HepG2 (cell line): ENCODE measurements at regions not wholly inside any gene's neighbourhood (a gene's known extent, or its start where the extent isn't known, plus 50 kb on each side); places are given as distances from the start of the nearest gene placed in this dataset.

Source experiments
- ARID2 ChIP-seq: sonication (generic); formaldehyde crosslinking; IDR thresholded peaks from 2 replicates; pipeline ENCODE4 v1.8.1; 2022; ENCODE audit warnings: mild to moderate bottlenecking, missing genetic modification reagents, borderline replicate concordance
- FOXA3 ChIP-seq: IDR thresholded peaks from 2 replicates; pipeline ENCODE4 v1.6.1; 2016; ENCODE audit warnings: missing genetic modification reagents, missing compliant biosample characterization
- GTF2F1 ChIP-seq: fragments of 150-350 bp; IDR thresholded peaks from 2 replicates; pipeline ENCODE4 v1.6.1; 2014; ENCODE audit warnings: low read length
- HHEX ChIP-seq: IDR thresholded peaks from 2 replicates; pipeline ENCODE4 v1.6.1; 2016; ENCODE audit warnings: control low read depth
- JUND ChIP-seq: sonication (generic); formaldehyde crosslinking; IDR thresholded peaks from 2 replicates; pipeline ENCODE4 v1.8.0; 2022; ENCODE audit warnings: mild to moderate bottlenecking, missing genetic modification reagents
- PHF20 ChIP-seq: sonication (generic); formaldehyde crosslinking; IDR thresholded peaks from 2 replicates; pipeline ENCODE4 v1.5.0; 2020; ENCODE audit warnings: mild to moderate bottlenecking, missing genetic modification reagents
- THAP11 ChIP-seq: IDR thresholded peaks from 2 replicates; pipeline ENCODE4 v1.6.1; 2016; ENCODE audit warnings: missing biosample characterization, missing genetic modification reagents
- ZNF891 ChIP-seq: sonication (generic); formaldehyde crosslinking; IDR thresholded peaks from 2 replicates; pipeline ENCODE4 v1.5.0; 2020; ENCODE audit warnings: mild to moderate bottlenecking, missing genetic modification reagents
- TF ChIP-seq, protein P1 (sequence below): sonication (generic); formaldehyde crosslinking; IDR thresholded peaks from 2 replicates; pipeline ENCODE4 v1.9.0; 2021; ENCODE audit warnings: missing genetic modification reagents, borderline replicate concordance
- TF ChIP-seq, protein P2 (sequence below): sonication (generic); formaldehyde crosslinking; IDR thresholded peaks from 2 replicates; pipeline ENCODE4 v1.5.0; 2020; ENCODE audit warnings: mild to moderate bottlenecking, missing genetic modification reagents, moderate library complexity

DNA sequence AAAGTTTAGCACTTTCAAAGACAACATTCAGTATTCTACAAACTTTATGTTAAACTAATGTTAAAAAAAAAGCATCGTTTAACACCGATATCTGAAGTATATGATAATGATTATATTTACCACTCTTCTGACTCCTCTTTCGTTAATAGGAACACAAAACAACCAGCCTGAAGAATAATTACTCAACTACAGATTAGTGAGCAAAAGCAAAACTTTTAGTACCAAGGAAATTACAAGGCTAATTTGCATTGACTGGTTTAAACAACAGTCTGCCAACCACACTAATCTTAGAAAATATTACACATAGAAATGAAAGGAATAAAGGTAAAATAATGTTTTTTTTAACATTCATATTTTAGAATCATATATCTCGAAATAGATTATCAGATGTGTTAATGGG lies 500.7 kb downstream of the LMO4 start:
- TF ChIP-seq JUND (CRISPR knock-in tag) (no peak), THAP11 (CRISPR knock-in tag) (no peak), HHEX (CRISPR knock-in tag) (no peak), ARID2 (CRISPR knock-in tag) (no peak), FOXA3 (CRISPR knock-in tag) (no peak), PHF20 (CRISPR knock-in tag) (no peak), ZNF891 (no peak), GTF2F1 (no peak)
- TF ChIP-seq, protein P1, sequence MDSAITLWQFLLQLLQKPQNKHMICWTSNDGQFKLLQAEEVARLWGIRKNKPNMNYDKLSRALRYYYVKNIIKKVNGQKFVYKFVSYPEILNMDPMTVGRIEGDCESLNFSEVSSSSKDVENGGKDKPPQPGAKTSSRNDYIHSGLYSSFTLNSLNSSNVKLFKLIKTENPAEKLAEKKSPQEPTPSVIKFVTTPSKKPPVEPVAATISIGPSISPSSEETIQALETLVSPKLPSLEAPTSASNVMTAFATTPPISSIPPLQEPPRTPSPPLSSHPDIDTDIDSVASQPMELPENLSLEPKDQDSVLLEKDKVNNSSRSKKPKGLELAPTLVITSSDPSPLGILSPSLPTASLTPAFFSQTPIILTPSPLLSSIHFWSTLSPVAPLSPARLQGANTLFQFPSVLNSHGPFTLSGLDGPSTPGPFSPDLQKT (CRISPR knock-in tag): no peak
- TF ChIP-seq, protein P2, sequence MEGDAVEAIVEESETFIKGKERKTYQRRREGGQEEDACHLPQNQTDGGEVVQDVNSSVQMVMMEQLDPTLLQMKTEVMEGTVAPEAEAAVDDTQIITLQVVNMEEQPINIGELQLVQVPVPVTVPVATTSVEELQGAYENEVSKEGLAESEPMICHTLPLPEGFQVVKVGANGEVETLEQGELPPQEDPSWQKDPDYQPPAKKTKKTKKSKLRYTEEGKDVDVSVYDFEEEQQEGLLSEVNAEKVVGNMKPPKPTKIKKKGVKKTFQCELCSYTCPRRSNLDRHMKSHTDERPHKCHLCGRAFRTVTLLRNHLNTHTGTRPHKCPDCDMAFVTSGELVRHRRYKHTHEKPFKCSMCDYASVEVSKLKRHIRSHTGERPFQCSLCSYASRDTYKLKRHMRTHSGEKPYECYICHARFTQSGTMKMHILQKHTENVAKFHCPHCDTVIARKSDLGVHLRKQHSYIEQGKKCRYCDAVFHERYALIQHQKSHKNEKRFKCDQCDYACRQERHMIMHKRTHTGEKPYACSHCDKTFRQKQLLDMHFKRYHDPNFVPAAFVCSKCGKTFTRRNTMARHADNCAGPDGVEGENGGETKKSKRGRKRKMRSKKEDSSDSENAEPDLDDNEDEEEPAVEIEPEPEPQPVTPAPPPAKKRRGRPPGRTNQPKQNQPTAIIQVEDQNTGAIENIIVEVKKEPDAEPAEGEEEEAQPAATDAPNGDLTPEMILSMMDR (CRISPR knock-in tag): no peak
